ENCODE measurements at regions not wholly inside any gene's neighbourhood (a gene's known extent, or its start where the extent isn't known, plus 50 kb on each side); places are given as distances from the start of the nearest gene placed in this dataset.

- FAIRE-seq (no peak), ATAC-seq (no peak), DNase-seq (ENCODE audit: low read depth in 1 of 2, low spot score in 1 of 2) (no peak)
- TF ChIP-seq TP53 (CRISPR knock-in tag; IDR thresholded peaks at IDR 0.05) (no peak), KDM5A (IDR thresholded peaks at IDR 0.05) (no peak), E2F6 (IDR thresholded peaks at IDR 0.05; ENCODE audit: borderline replicate concordance, low read depth) (no peak), FOSB (CRISPR knock-in tag; IDR thresholded peaks at IDR 0.05) (no peak), MYC (IDR thresholded peaks at IDR 0.05; ENCODE audit: borderline replicate concordance, low read length) (no peak), FOXS1 (CRISPR knock-in tag; IDR thresholded peaks at IDR 0.05) (no peak), RCOR1 (IDR thresholded peaks at IDR 0.05; ENCODE audit: low read depth, low read length) (no peak), REST (IDR thresholded peaks at IDR 0.05) (no peak), JUN (IDR thresholded peaks at IDR 0.05) (no peak)
- H3K4me1 ChIP-seq: no peaks in the 10 kb centered on the region
- no peak overlapping the region for H3K4me3 ChIP-seq
- POLR2A ChIA-PET: no interaction called here
- 6% methylated on average over 6 of the region's 6 CpGs for WGBS (ENCODE audit: missing lambda C conversion rate)
- no peak overlapping the region for H3K4me2 ChIP-seq
- CTCF ChIA-PET: no interaction called here
- H3K9me3 ChIP-seq: no peaks in the 10 kb centered on the region
- H3K27ac ChIP-seq: no peak overlapping the region
Observed at GRCh38 chr4:52368895-52369294, 290.2 kb downstream of the USP46 start.

- TF ChIP-seq JUNB (IDR thresholded peaks at IDR 0.05) (no peak), HDAC2 (IDR thresholded peaks at IDR 0.05) (no peak), MAFK (IDR thresholded peaks at IDR 0.05; ENCODE audit: partially characterized antibody) (no peak), NR3C1 (IDR thresholded peaks at IDR 0.05) (no peak), ESRRA (IDR thresholded peaks at IDR 0.05; ENCODE audit: borderline replicate concordance, low read length) (no peak), HES2 (IDR thresholded peaks at IDR 0.05) (no peak), SMC3 (IDR thresholded peaks at IDR 0.05) (no peak), CEBPB (IDR thresholded peaks at IDR 0.05) (no peak), ZFP36 (IDR thresholded peaks at IDR 0.05; ENCODE audit: borderline replicate concordance, partially characterized antibody) (no peak), ZC3H11A (IDR thresholded peaks at IDR 0.05) (no peak), USF2 (IDR thresholded peaks at IDR 0.05) (no peak), HEYL (CRISPR knock-in tag; IDR thresholded peaks at IDR 0.05) (no peak), POLR2AphosphoS2 (conservative IDR thresholded peaks at IDR 0.05; ENCODE audit: low read length) (no peak), BHLHE40 (IDR thresholded peaks at IDR 0.05; ENCODE audit: low read depth, low read length) (no peak), RAD21 (conservative IDR thresholded peaks at IDR 0.05 in 1 of 2, IDR thresholded peaks at IDR 0.05 in 1 of 2) (no peak), REST (IDR thresholded peaks at IDR 0.05) (no peak), RNF2 (IDR thresholded peaks at IDR 0.05; ENCODE audit: borderline replicate concordance, low read depth) (no peak)
- Histone ChIP-seq H3K4me3 (no peak overlapping the region), H3K4me2 (no peak overlapping the region), H3K4me1 (no peaks in the 10 kb centered on the region), H3K27ac (no peak overlapping the region), H3K9me3 (no peaks in the 10 kb centered on the region)
- FAIRE-seq (no peak), ATAC-seq (no peak), DNase-seq (ENCODE audit: low read depth in 1 of 2, low spot score in 1 of 2) (no peak)
- WGBS (ENCODE audit: missing lambda C conversion rate): 38% methylated on average over 1 of the region's 1 CpG
- ChIA-PET POLR2A (no interaction called here), CTCF (no interaction called here)
Observed at GRCh38 chr4:52369649-52370048, 289.5 kb downstream of the USP46 start.
